ENCODE measurements at regions not wholly inside any gene's neighbourhood (a gene's known extent, or its start where the extent isn't known, plus 50 kb on each side); places are given as distances from the start of the nearest gene placed in this dataset.

DNA sequence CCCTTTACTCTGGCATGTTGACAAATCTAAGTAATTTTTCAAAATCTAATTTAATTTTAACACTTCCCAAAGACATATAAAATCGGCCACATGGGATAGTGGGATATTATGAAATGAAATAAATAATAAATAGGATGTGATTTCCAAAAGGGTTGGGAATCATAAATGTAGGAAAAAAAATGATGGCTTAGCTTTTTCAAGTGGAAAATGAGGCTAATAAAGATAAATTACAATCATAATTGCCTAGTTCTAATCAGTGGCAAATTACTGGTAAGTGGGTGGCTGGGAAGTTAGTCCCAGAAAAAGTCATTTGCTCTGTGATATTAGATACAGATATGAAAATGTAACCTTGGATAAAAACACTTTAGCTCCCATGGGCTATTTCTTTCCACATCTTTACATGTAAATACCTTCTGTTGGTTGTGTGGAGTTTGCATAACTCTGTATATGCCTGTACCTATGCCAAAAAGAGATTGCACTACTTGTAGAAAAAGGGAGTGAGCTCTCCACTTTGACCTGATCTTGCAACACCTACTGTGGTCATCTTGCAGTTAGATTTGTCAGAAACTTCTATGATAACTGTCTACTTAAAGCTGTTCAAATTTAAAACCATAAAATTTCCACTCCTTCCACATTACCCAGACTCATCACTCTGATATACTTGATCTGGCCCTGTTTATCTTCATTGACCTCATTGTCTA, 284.6 kb upstream of the KAZN start:
- CTCF ChIA-PET, result no interaction called here

DNA sequence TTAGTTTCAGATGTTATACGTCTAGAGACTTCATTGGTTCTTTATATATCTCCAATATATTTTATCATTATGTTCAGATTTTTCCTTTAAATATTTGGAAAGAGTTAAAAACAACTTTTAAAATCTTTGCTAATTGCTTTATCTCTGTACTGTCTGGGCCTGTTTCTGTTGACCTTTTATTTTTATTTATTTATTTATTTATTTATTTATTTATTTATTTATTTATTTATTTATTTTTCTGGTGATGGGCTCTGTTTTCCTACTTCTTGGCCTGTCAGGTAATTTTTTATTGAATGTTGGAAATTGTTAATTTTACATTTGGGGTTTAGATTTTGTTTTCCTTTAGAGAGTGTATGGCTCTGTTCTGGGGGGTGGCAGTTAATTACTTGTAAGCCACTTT, 279.7 kb upstream of the KAZN start:
- H4K20me1 ChIP-seq (ENCODE audit: control insufficient read depth, insufficient read depth, low read length, poor library complexity, severe bottlenecking), result no peaks in the 10 kb centered on the region
- H3K9ac ChIP-seq (ENCODE audit: low read length), result no peak overlapping the region
- peaks cover 4% of the 10 kb centered on the region for H3K9me3 Mint-ChIP-seq (ENCODE audit: insufficient read depth)
- ChIA-PET POLR2A (no interaction called here), CTCF (no interaction called here)
- H3K27me3 ChIP-seq (replicated peaks in 1 of 4; ENCODE audit: control extremely low read depth in 1 of 4, control insufficient read depth in 3 of 4, insufficient read depth in 4 of 4, low read length in 3 of 4), result peaks cover 0 to 4% (median 1%) of the 10 kb centered on the region in 4 experiments
- no peak overlapping the region for H3K4me3 Mint-ChIP-seq
- WGBS (ENCODE audit: insufficient coverage), result no CpG with 5 or more reads among the region's 1 CpG
- no peak overlapping the region for H3K4me3 ChIP-seq (ENCODE audit: control extremely low read depth in 1 of 5, extremely low read depth in 1 of 5, insufficient read depth in 1 of 5, low read depth in 2 of 5, low read length in 4 of 5)
- H2AFZ ChIP-seq (ENCODE audit: insufficient read depth, low read depth, low read length, poor library complexity, severe bottlenecking), result no peak overlapping the region
- no peaks in the 10 kb centered on the region for H3K36me3 ChIP-seq (replicated peaks in 1 of 2; ENCODE audit: control extremely low read depth in 1 of 2, control insufficient read depth in 1 of 2, extremely low read depth in 1 of 2, insufficient read depth in 2 of 2, low read length in 1 of 2)
- no peaks in the 10 kb centered on the region for H3K4me1 ChIP-seq (ENCODE audit: control insufficient read depth in 2 of 2, insufficient read depth in 2 of 2, low read length in 2 of 2)
- peaks cover 13% of the 10 kb centered on the region for H3K27me3 Mint-ChIP-seq
- H3K4me2 ChIP-seq (replicated peaks; ENCODE audit: low read depth, low read length, poor library complexity, severe bottlenecking), result no peak overlapping the region
- TF ChIP-seq, protein P1, sequence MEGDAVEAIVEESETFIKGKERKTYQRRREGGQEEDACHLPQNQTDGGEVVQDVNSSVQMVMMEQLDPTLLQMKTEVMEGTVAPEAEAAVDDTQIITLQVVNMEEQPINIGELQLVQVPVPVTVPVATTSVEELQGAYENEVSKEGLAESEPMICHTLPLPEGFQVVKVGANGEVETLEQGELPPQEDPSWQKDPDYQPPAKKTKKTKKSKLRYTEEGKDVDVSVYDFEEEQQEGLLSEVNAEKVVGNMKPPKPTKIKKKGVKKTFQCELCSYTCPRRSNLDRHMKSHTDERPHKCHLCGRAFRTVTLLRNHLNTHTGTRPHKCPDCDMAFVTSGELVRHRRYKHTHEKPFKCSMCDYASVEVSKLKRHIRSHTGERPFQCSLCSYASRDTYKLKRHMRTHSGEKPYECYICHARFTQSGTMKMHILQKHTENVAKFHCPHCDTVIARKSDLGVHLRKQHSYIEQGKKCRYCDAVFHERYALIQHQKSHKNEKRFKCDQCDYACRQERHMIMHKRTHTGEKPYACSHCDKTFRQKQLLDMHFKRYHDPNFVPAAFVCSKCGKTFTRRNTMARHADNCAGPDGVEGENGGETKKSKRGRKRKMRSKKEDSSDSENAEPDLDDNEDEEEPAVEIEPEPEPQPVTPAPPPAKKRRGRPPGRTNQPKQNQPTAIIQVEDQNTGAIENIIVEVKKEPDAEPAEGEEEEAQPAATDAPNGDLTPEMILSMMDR (IDR thresholded peaks at IDR 0.05), result no peak
- TF ChIP-seq EZH2 (IDR thresholded peaks at IDR 0.05; ENCODE audit: borderline replicate concordance, insufficient read depth, low read depth, low read length, poor library complexity, severe bottlenecking), result no peak
- no peak for DNase-seq
- no peaks in the 10 kb centered on the region for H3K4me1 Mint-ChIP-seq
- intact Hi-C loops (cut with micrococcal nuclease), result no loop called here
- H3K27ac Mint-ChIP-seq, result no peak overlapping the region
- no peaks in the 10 kb centered on the region for H3K79me2 ChIP-seq (ENCODE audit: control insufficient read depth, insufficient read depth, low read length)
- peaks cover 0 to 4% (median 3%) of the 10 kb centered on the region in 3 donors for H3K9me3 ChIP-seq (ENCODE audit: control extremely low read depth in 1 of 3, control insufficient read depth in 2 of 3, insufficient read depth in 1 of 3, low read length in 2 of 3)
- no peak overlapping the region for H3K27ac ChIP-seq (ENCODE audit: low read length in 2 of 2)
- no peak for ATAC-seq (ENCODE audit: low read depth)

More for the DNA sequence above, 284.6 kb upstream of the KAZN start:
- H3K4me3 ChIP-seq (ENCODE audit: control extremely low read depth in 1 of 5, extremely low read depth in 1 of 5, insufficient read depth in 1 of 5, low read depth in 2 of 5, low read length in 4 of 5), result no peak overlapping the region
- H3K4me1 ChIP-seq (ENCODE audit: control insufficient read depth in 2 of 2, insufficient read depth in 2 of 2, low read length in 2 of 2), result no peaks in the 10 kb centered on the region
- no peak for ATAC-seq (ENCODE audit: low read depth)
- no CpG with 5 or more reads among the region's 1 CpG for WGBS (ENCODE audit: insufficient coverage)
- Mint-ChIP-seq H3K27ac (no peak overlapping the region), H3K4me3 (no peak overlapping the region), H3K9me3 (ENCODE audit: insufficient read depth) (no peaks in the 10 kb centered on the region), H3K4me1 (no peaks in the 10 kb centered on the region), H3K27me3 (no peaks in the 10 kb centered on the region)
- H3K9me3 ChIP-seq (ENCODE audit: control extremely low read depth in 1 of 3, control insufficient read depth in 2 of 3, insufficient read depth in 1 of 3, low read length in 2 of 3), result no peaks in the 10 kb centered on the region
- intact Hi-C loops (cut with micrococcal nuclease), result no loop called here
- H3K4me2 ChIP-seq (replicated peaks; ENCODE audit: low read depth, low read length, poor library complexity, severe bottlenecking), result no peak overlapping the region
- no peak overlapping the region for H2AFZ ChIP-seq (ENCODE audit: insufficient read depth, low read depth, low read length, poor library complexity, severe bottlenecking)
- TF ChIP-seq EZH2 (IDR thresholded peaks at IDR 0.05; ENCODE audit: borderline replicate concordance, insufficient read depth, low read depth, low read length, poor library complexity, severe bottlenecking), result no peak
- TF ChIP-seq, protein P1 (IDR thresholded peaks at IDR 0.05), result no peak
- no peaks in the 10 kb centered on the region for H3K36me3 ChIP-seq (replicated peaks in 1 of 2; ENCODE audit: control extremely low read depth in 1 of 2, control insufficient read depth in 1 of 2, extremely low read depth in 1 of 2, insufficient read depth in 2 of 2, low read length in 1 of 2)
- no peak overlapping the region for H3K9ac ChIP-seq (ENCODE audit: low read length)
- DNase-seq, result no peak
- no peak overlapping the region for H3K27ac ChIP-seq (ENCODE audit: low read length in 2 of 2)
- no peaks in the 10 kb centered on the region for H4K20me1 ChIP-seq (ENCODE audit: control insufficient read depth, insufficient read depth, low read length, poor library complexity, severe bottlenecking)
- POLR2A ChIA-PET, result no interaction called here
- no peaks in the 10 kb centered on the region for H3K79me2 ChIP-seq (ENCODE audit: control insufficient read depth, insufficient read depth, low read length)
- H3K27me3 ChIP-seq (replicated peaks in 1 of 4; ENCODE audit: control extremely low read depth in 1 of 4, control insufficient read depth in 3 of 4, insufficient read depth in 4 of 4, low read length in 3 of 4), result no peaks in the 10 kb centered on the region

Data from B cell (primary cell).